ENCODE measurements at regions not wholly inside any gene's neighbourhood (a gene's known extent, or its start where the extent isn't known, plus 50 kb on each side); places are given as distances from the start of the nearest gene placed in this dataset.

DNA sequence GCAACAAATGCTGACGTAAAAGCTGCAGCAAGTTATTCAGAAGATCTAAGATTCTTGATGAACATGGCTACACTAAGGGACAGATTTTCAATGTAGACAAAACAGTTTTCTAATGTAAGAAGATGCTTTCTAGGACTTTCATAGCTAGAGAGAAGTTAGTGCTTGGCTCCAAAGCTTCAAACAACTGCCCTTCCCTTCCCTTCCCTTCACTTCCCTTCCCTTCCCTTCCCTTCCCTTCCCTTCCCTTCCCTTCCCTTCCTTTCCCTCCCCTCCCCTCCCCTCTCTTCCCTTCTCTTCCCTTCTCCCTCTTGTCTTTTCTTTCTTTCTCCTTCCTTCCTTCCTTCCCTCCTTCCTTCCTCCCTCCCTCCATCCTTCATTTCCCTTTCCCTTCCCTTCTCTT lies 365.3 kb upstream of the ADGRL4 start:
- no peaks in the 10 kb centered on the region for H3K9me3 ChIP-seq
- no peak for ATAC-seq
- 89 to 94% methylated on average over 1 of the region's 1 CpG for WGBS, 2 donors
- intact Hi-C loops (cut with DNase I) = no loop called here
- no peak overlapping the region for H3K27ac ChIP-seq
- H3K27me3 ChIP-seq = no peaks in the 10 kb centered on the region
- DNase-seq = no peak
- H3K4me3 ChIP-seq = no peak overlapping the region
- TF ChIP-seq, protein P1, sequence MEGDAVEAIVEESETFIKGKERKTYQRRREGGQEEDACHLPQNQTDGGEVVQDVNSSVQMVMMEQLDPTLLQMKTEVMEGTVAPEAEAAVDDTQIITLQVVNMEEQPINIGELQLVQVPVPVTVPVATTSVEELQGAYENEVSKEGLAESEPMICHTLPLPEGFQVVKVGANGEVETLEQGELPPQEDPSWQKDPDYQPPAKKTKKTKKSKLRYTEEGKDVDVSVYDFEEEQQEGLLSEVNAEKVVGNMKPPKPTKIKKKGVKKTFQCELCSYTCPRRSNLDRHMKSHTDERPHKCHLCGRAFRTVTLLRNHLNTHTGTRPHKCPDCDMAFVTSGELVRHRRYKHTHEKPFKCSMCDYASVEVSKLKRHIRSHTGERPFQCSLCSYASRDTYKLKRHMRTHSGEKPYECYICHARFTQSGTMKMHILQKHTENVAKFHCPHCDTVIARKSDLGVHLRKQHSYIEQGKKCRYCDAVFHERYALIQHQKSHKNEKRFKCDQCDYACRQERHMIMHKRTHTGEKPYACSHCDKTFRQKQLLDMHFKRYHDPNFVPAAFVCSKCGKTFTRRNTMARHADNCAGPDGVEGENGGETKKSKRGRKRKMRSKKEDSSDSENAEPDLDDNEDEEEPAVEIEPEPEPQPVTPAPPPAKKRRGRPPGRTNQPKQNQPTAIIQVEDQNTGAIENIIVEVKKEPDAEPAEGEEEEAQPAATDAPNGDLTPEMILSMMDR (IDR thresholded peaks at IDR 0.05) = no peak
- H3K4me1 ChIP-seq = peaks cover 0 to 5% (median 0%) of the 10 kb centered on the region in 9 donors
- H3K36me3 ChIP-seq = no peaks in the 10 kb centered on the region

DNA sequence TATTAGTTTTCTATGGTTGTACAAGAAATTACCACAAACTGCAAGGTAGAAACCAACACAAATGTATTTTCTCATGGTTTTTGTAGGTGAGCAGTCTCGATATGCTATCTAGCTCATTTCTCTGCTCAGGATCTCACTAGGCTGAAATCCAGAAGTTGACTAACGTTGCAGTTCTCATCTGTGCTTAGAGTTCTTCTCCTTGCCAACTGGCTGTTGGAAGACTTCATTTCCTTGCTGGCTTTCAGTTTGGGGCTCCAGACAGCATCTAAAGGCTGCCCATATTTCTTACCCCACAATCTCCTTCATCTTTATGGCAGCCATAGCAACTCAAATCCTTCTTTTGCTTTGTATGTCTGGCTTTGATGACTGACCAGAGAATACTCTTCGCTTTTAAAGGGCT lies 362.6 kb upstream of the ADGRL4 start:
- H3K27me3 ChIP-seq = no peaks in the 10 kb centered on the region
- WGBS, 2 donors = 75 to 78% methylated on average over 3 of the region's 3 CpGs
- DNase-seq (no peak), ATAC-seq (no peak)
- H3K9me3 ChIP-seq = no peaks in the 10 kb centered on the region
- TF ChIP-seq, protein P1 (IDR thresholded peaks at IDR 0.05) = no peak
- H3K4me3 ChIP-seq = no peak overlapping the region
- H3K27ac ChIP-seq = no peak overlapping the region
- H3K4me1 ChIP-seq = peaks cover 0 to 5% (median 0%) of the 10 kb centered on the region in 9 donors
- intact Hi-C loops (cut with DNase I) = no loop called here
- H3K36me3 ChIP-seq = no peaks in the 10 kb centered on the region

DNA sequence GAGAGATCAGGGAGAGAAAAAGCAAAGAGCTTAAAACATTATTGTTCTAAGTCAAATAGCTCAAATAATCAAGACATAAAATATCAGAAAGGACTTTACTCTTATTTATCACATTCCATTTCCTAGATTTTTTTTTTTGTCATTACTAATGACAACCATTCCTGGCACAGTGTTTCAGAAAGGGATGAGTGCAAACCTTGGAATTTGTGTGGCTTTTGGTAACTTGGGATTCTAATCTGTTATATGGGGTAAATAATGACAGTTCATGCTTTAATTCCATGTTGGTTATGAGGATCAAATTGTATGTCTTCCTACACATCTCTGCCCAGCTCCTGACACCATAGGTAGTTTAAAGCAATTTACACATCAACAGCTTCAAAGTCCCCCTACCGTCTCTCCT lies 358.4 kb upstream of the ADGRL4 start:
- Histone ChIP-seq H3K36me3 (no peaks in the 10 kb centered on the region), H3K27ac (no peak overlapping the region), H3K9me3 (no peaks in the 10 kb centered on the region), H3K27me3 (no peaks in the 10 kb centered on the region), H3K4me1 (no peaks in the 10 kb centered on the region), H3K4me3 (no peak overlapping the region)
- no peak for DNase-seq
- TF ChIP-seq, protein P1 (IDR thresholded peaks at IDR 0.05) = no peak
- no peak for ATAC-seq
- whole genome bisulfite sequencing, 2 donors = 62 to 77% methylated on average over 1 of the region's 1 CpG
- intact Hi-C loops (cut with DNase I) = no loop called here

DNA sequence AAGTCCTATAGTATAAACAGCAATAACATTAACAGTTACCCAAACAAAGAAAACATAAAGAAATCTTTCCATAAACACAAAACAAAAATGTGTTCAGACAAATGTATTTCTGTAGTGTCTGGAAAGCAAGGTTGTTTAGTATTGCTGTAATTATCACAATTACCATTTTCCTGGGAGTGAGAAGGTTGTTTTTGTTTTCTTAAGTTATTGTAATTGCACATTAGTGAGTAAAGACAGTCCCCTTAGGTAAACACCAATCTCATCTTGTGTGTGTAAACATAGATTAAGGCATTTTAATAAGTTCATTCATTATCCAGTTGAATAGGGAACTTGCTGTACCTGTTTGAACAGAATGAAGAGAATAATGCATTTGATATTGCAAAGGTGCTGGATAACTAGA lies 356.9 kb upstream of the ADGRL4 start:
- H3K27me3 ChIP-seq = no peaks in the 10 kb centered on the region

More for the DNA sequence above, 356.9 kb upstream of the ADGRL4 start:
- intact Hi-C loops (cut with DNase I) = no loop called here
- H3K4me3 ChIP-seq = no peak overlapping the region
- DNase-seq (no peak), ATAC-seq (no peak)
- no peaks in the 10 kb centered on the region for H3K36me3 ChIP-seq
- no peak overlapping the region for H3K27ac ChIP-seq
- H3K4me1 ChIP-seq = no peaks in the 10 kb centered on the region
- no peaks in the 10 kb centered on the region for H3K9me3 ChIP-seq
- TF ChIP-seq, protein P1 (IDR thresholded peaks at IDR 0.05) = no peak
